ENCODE measurements at regions not wholly inside any gene's neighbourhood (a gene's known extent, or its start where the extent isn't known, plus 50 kb on each side); places are given as distances from the start of the nearest gene placed in this dataset.

- intact Hi-C loops (cut with micrococcal nuclease; ENCODE audit: unreplicated experiment) (no loop called here), in situ Hi-C loops (cut with HindIII; ENCODE audit: extremely low pct_ligation_motif_present, low pct_unique_long_range_greater_than_20kb) (loop anchor here (5.0 kb wide), 1 partner anchor 97 kb away; no protein-coding TSS in a partner anchor)
- no peaks in the 10 kb centered on the region for H3K36me3 ChIP-seq (replicated peaks in 1 of 2; ENCODE audit: control insufficient read depth in 1 of 2, insufficient read depth in 2 of 2, low read length in 2 of 2)
- no peak for TF ChIP-seq ZIK1 (CRISPR knock-in tag; IDR thresholded peaks at IDR 0.05; ENCODE audit: borderline replicate concordance, low read depth)
- TF ChIP-seq ZFY (CRISPR knock-in tag; IDR thresholded peaks at IDR 0.05): 0 out of 2 replicates have a peak, but pooled peaks have one; percentile 9
- TF ChIP-seq PTBP1 (IDR thresholded peaks at IDR 0.05; ENCODE audit: low read depth, low read length, poor library complexity, severe bottlenecking): no peak
- TF ChIP-seq MEIS1 (CRISPR knock-in tag; IDR thresholded peaks at IDR 0.05; ENCODE audit: borderline replicate concordance): no peak
- TF ChIP-seq STAT5B (CRISPR knock-in tag; IDR thresholded peaks at IDR 0.05): no peak
- TF ChIP-seq DR1 (CRISPR knock-in tag; IDR thresholded peaks at IDR 0.05): no peak
- no peak for TF ChIP-seq REL (CRISPR knock-in tag; conservative IDR thresholded peaks at IDR 0.05)
- no peak for TF ChIP-seq THYN1 (CRISPR knock-in tag; IDR thresholded peaks at IDR 0.05; ENCODE audit: borderline replicate concordance, low read depth)
- peak; percentile 73; the same call in 1 of the 2 replicates for TF ChIP-seq ZNF543 (CRISPR knock-in tag; IDR thresholded peaks at IDR 0.05)
- TF ChIP-seq ZNF724P (CRISPR knock-in tag; IDR thresholded peaks at IDR 0.05; ENCODE audit: borderline replicate concordance): 0 out of 2 replicates have a peak, but pooled peaks have one; percentile 11
- no peak for TF ChIP-seq ZNF850 (CRISPR knock-in tag; conservative IDR thresholded peaks at IDR 0.05)
- TF ChIP-seq ZBED4 (CRISPR knock-in tag; IDR thresholded peaks at IDR 0.05; ENCODE audit: borderline replicate concordance): no peak
- TF ChIP-seq ZNF414 (CRISPR knock-in tag; IDR thresholded peaks at IDR 0.05): no peak
- ATAC-seq (peak; percentile 48), DNase-seq (ENCODE audit: low spot score) (no peak), FAIRE-seq (no peak)
- no TSS peak for BruUV-seq (replicated peaks)
- H3K4me1 ChIP-seq (ENCODE audit: insufficient read depth, low read length): peaks cover 29% of the 10 kb centered on the region
- peak overlapping the region; percentile 13; the same call in 1 of the 2 replicates for H3K4me2 ChIP-seq (ENCODE audit: low read depth, low read length)
- 0 out of 6 replicates have a peak overlapping the region, but pooled peaks of 1 of the 3 experiments have one; percentile 0 for H3K4me3 ChIP-seq (replicated peaks in 1 of 3; ENCODE audit: insufficient read depth in 1 of 3, low read depth in 2 of 3, low read length in 3 of 3)
- CTCF ChIA-PET (ENCODE audit: low intra/inter-chr PET ratio, low total read pairs): no interaction called here
- H4K20me1 ChIP-seq (ENCODE audit: insufficient read depth, low read length): no peaks in the 10 kb centered on the region
- POLR2A ChIA-PET: no interaction called here
- H2AFZ ChIP-seq (ENCODE audit: low read length): no peak overlapping the region
- 20% methylated on average over 6 of the region's 7 CpGs for WGBS (ENCODE audit: low lambda C conversion rate)
- no peaks in the 10 kb centered on the region for H3K9me3 ChIP-seq (ENCODE audit: low read length)
- H3K27me3 ChIP-seq (ENCODE audit: control insufficient read depth in 1 of 2, insufficient read depth in 2 of 2, low read length in 2 of 2): peaks cover 0 to 27% of the 10 kb centered on the region in 2 experiments; a peak in 3 of 5 replicates
- no peaks in the 10 kb centered on the region for H3K79me2 ChIP-seq (ENCODE audit: insufficient read depth, low read length)
- H3K9ac ChIP-seq (ENCODE audit: insufficient read depth, low read depth, low read length): no peak overlapping the region
- no peak overlapping the region for H3K27ac ChIP-seq (ENCODE audit: extremely low read length, insufficient read depth, low read length)
Observed at GRCh38 chr3:139105154-139105702, 60.5 kb upstream of the PRR23C start.
